HFFc6 (cell line): ENCODE measurements at regions not wholly inside any gene's neighbourhood (a gene's known extent, or its start where the extent isn't known, plus 50 kb on each side); places are given as distances from the start of the nearest gene placed in this dataset.

Experiments used
- DNase-seq: peaks from one replicate; pipeline ENCODE4 v3.0.0-alpha.2; 2018
- H3K27ac Mint-ChIP-seq: 2 replicates; pipeline ENCODE4 v1.8.0; 2020; ENCODE audit warnings: mild to moderate bottlenecking, mixed read lengths
- H3K27me3 Mint-ChIP-seq: 2 replicates; pipeline ENCODE4 v1.8.0; 2021; ENCODE audit warnings: mild to moderate bottlenecking, moderate library complexity, mixed read lengths; ENCODE audit not compliant: insufficient read depth
- H3K36me3 Mint-ChIP-seq: 2 replicates; pipeline ENCODE4 v1.8.0; 2021; ENCODE audit warnings: low read depth, mixed read lengths
- H3K4me1 Mint-ChIP-seq: 2 replicates; pipeline ENCODE4 v1.8.0; 2020; ENCODE audit warnings: low read depth, mixed read lengths
- H3K4me3 Mint-ChIP-seq: 2 replicates; pipeline ENCODE4 v1.8.0; 2020; ENCODE audit warnings: mild to moderate bottlenecking, moderate library complexity, mixed read lengths
- H3K9me3 Mint-ChIP-seq: 2 replicates; pipeline ENCODE4 v1.8.0; 2020; ENCODE audit warnings: mild to moderate bottlenecking, mixed read lengths
- CTCF ChIP-seq: fragments of 200-600 bp; sonication (generic); IDR thresholded peaks from 2 replicates; pipeline ENCODE4 v1.5.0; 2021; ENCODE audit warnings: antibody characterized with exemption, mild to moderate bottlenecking

GRCh38 chr13:84962141-84962750, 837.0 kb downstream of the SLITRK6 start:
- no peak overlapping the region for H3K27ac Mint-ChIP-seq
- H3K36me3 Mint-ChIP-seq = no peaks in the 10 kb centered on the region
- peaks cover 5% of the 10 kb centered on the region; the same call in 1 of the 2 replicates for H3K27me3 Mint-ChIP-seq
- no peaks in the 10 kb centered on the region for H3K9me3 Mint-ChIP-seq
- no peak for DNase-seq
- TF ChIP-seq CTCF = no peak
- peaks cover 8% of the 10 kb centered on the region; the same call in 1 of the 2 replicates for H3K4me1 Mint-ChIP-seq
- no peak overlapping the region for H3K4me3 Mint-ChIP-seq

DNA sequence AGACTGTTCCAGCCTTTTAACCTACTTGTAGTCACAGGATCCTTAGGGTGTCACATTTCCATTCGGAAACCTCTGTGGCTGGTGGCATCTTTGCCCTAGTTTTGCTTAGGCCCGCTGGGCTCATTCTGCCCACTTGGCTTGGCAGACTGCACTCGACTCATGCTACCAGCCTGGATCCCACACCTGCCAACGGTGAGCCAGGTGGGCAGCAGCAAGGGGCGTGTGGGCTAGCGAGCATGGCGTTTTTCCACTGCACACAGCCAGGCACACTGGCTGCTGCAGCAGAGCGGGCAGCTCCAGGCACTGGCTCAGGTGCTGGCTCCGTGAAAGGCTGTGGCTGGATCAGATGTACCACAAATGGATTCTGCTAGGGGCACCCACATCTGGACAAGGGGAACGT, 838.2 kb downstream of the SLITRK6 start:
- Mint-ChIP-seq H3K36me3 (no peaks in the 10 kb centered on the region), H3K27me3 (peaks cover 5% of the 10 kb centered on the region; the same call in 1 of the 2 replicates)

DNA sequence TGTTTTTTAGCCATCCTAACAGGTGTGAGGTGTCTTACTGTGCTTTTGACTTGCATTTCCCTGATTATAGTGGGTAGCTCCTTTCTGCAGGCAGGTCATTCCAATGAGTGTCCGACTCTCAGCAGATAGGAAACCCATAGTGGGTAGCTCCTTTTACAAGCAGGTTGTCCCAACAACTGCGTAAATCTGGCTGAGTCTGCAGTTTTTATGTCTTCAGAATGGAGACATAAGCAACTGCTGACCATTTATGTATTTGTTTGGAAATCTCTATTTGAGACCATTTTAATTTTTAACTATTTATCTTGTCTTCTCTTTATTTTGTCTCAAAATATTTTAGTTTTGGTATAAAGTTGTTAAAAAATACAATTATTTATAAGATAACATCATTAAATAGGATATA, 839.4 kb downstream of the SLITRK6 start:
- Mint-ChIP-seq H3K27me3 (peaks cover 5% of the 10 kb centered on the region; the same call in 1 of the 2 replicates), H3K4me1 (peaks cover 11% of the 10 kb centered on the region; the same call in 1 of the 2 replicates), H3K27ac (no peak overlapping the region), H3K36me3 (no peaks in the 10 kb centered on the region), H3K9me3 (no peaks in the 10 kb centered on the region), H3K4me3 (no peak overlapping the region)
- DNase-seq = no peak
- no peak for TF ChIP-seq CTCF

More for the DNA sequence above, 838.2 kb downstream of the SLITRK6 start:
- no peak for DNase-seq
- Mint-ChIP-seq H3K4me3 (no peak overlapping the region), H3K4me1 (peaks cover 11% of the 10 kb centered on the region; the same call in 1 of the 2 replicates), H3K27ac (no peak overlapping the region), H3K9me3 (no peaks in the 10 kb centered on the region)
- TF ChIP-seq CTCF = no peak

DNA sequence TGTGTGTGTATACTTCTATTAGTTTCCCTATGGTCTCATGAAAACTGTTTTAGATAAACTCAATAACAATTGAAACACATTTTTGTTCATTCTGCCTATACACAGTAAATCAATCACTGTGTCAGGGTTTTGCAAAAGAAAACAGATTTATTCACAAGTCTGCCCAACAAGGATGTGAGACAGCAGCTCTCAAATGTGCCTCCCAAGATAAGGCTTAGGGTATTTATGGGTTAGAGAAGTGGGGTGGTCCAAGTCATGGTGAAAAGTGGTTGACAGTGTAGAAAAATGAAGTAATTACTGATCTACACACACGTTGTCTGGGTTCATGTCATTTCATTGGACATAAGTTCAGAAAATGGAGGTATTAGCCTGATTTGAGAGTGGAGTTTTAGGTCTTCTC, 844.6 kb downstream of the SLITRK6 start:
- H3K27me3 Mint-ChIP-seq = no peaks in the 10 kb centered on the region
- no peaks in the 10 kb centered on the region for H3K36me3 Mint-ChIP-seq
- no peak for TF ChIP-seq CTCF
- no peak overlapping the region for H3K4me3 Mint-ChIP-seq
- H3K9me3 Mint-ChIP-seq = no peaks in the 10 kb centered on the region
- peaks cover 11% of the 10 kb centered on the region; the same call in 1 of the 2 replicates for H3K4me1 Mint-ChIP-seq
- H3K27ac Mint-ChIP-seq = no peak overlapping the region
- no peak for DNase-seq

GRCh38 chr13:84951128-84951527, 848.1 kb downstream of the SLITRK6 start:
- no peak for DNase-seq
- Mint-ChIP-seq H3K4me3 (no peak overlapping the region), H3K9me3 (no peaks in the 10 kb centered on the region), H3K4me1 (no peaks in the 10 kb centered on the region; the same call in 1 of the 2 replicates), H3K27ac (no peak overlapping the region), H3K27me3 (no peaks in the 10 kb centered on the region), H3K36me3 (peaks cover 5% of the 10 kb centered on the region; the same call in 1 of the 2 replicates)
- TF ChIP-seq CTCF = no peak
